ENCODE measurements at regions not wholly inside any gene's neighbourhood (a gene's known extent, or its start where the extent isn't known, plus 50 kb on each side); places are given as distances from the start of the nearest gene placed in this dataset.

DNA sequence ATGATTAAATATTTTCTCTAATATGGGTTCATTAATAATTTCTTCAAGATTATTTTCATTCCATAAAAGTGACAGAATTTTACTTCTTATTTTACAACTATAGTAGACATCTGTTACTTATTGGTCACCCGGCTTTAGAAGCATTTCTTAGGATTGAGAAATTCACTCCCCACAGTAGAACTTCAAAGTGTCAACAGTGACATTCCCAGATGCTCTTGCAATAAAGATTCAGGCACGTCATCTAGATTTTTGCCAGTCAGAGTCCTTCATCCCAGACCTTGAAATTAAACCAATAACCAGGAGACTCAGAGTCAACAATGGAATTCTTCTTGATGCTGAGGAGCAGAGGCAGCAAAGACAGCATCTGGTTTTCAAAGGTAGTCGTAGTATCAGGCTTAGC lies 190.8 kb downstream of the VGLL3 start (continued):
- TF ChIP-seq SMAD5 (IDR thresholded peaks at IDR 0.05; ENCODE audit: low read depth) = no peak

DNA sequence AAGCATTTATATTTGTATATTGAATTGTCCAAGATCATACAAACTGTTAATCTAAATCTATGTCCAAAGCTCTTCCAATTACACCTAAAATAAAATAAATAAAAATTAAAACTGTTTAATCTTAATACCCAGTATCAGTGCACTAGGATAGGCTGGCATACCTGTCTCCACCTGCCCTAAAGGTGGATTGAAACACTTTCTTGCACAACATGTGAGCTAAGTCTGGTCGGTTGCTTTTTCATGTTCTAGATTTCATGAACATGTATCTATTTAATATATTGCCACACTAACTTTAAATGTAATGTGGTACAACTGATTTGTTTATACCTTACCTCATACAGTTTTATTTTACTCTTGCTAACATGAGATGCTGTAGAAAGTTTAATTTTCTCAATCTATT lies 193.0 kb downstream of the VGLL3 start:
- H3K79me2 ChIP-seq (ENCODE audit: control insufficient read depth, insufficient read depth, low read length) = no peaks in the 10 kb centered on the region
- H3K4me3 ChIP-seq = no peak overlapping the region
- 65% methylated on average over 1 of the region's 1 CpG for WGBS (ENCODE audit: insufficient coverage, insufficient replicate concordance, low lambda C conversion rate, missing lambda C conversion rate)
- ChIA-PET RAD21 (ENCODE audit: unreplicated experiment) (no interaction called here), CTCF (interaction anchor here (1.2 to 1.3 kb wide), 2 partner anchors 9 to 18 kb away, joined by 3 to 4 read pairs; no protein-coding TSS in a partner anchor), SMC1A (ENCODE audit: uncharacterized antibody, unreplicated experiment) (no interaction called here), POLR2A (no interaction called here)
- in situ Hi-C loops (cut with MboI) = loop anchor here (25.0 kb wide), 1 partner anchor 364 kb away; no protein-coding TSS in a partner anchor
- no peak for ATAC-seq
- H3K4me1 ChIP-seq (ENCODE audit: control insufficient read depth, insufficient read depth, low read length) = no peaks in the 10 kb centered on the region
- H3K27ac ChIP-seq (ENCODE audit: control insufficient read depth, insufficient read depth) = no peak overlapping the region
- H3K9me3 ChIP-seq (replicated peaks; ENCODE audit: control insufficient read depth, insufficient read depth, low read length) = no peaks in the 10 kb centered on the region
- no peak overlapping the region for H3K9ac ChIP-seq (ENCODE audit: control insufficient read depth, insufficient read depth, low read length)
- intact Hi-C loops (cut with micrococcal nuclease; ENCODE audit: unreplicated experiment) = no loop called here
- TF ChIP-seq CHD1 (IDR thresholded peaks at IDR 0.05; ENCODE audit: low read depth, low read length) = no peak
- no peak for TF ChIP-seq NRF1 (conservative IDR thresholded peaks at IDR 0.05; ENCODE audit: low read depth, low read length)
- no peak for TF ChIP-seq LARP7 (IDR thresholded peaks at IDR 0.05)
- TF ChIP-seq BHLHE40 (IDR thresholded peaks at IDR 0.05; ENCODE audit: borderline replicate concordance in 1 of 2, low read depth in 2 of 2, low read length in 1 of 2) = no peak
- no peak for TF ChIP-seq NFYB (IDR thresholded peaks at IDR 0.05; ENCODE audit: insufficient read depth, low read depth, low read length)
- no peak for TF ChIP-seq MYC (IDR thresholded peaks at IDR 0.05; ENCODE audit: insufficient read depth, insufficient read length, insufficient replicate concordance, low read length, severe bottlenecking)
- TF ChIP-seq RUNX3 (IDR thresholded peaks at IDR 0.05; ENCODE audit: low read length) = no peak
- TF ChIP-seq NFXL1 (IDR thresholded peaks at IDR 0.05; ENCODE audit: borderline replicate concordance) = no peak
- H2AFZ ChIP-seq (ENCODE audit: control insufficient read depth, low read depth, low read length) = no peak overlapping the region
- no peaks in the 10 kb centered on the region for H3K36me3 ChIP-seq (ENCODE audit: control insufficient read depth in 2 of 2, insufficient read depth in 2 of 2, low read length in 1 of 2)
- no peak for DNase-seq (ENCODE audit: low read depth, low spot score)
- H3K4me2 ChIP-seq (ENCODE audit: control insufficient read depth, insufficient read depth) = no peak overlapping the region
- BruUV-seq (replicated peaks) = no TSS peak
- no peaks in the 10 kb centered on the region for H3K27me3 ChIP-seq (replicated peaks in 1 of 2; ENCODE audit: control insufficient read depth in 2 of 2, insufficient read depth in 2 of 2, low read length in 1 of 2)
- FAIRE-seq = no peak
- no peaks in the 10 kb centered on the region for H4K20me1 ChIP-seq (ENCODE audit: control insufficient read depth, insufficient read depth)
